ENCODE measurements at regions not wholly inside any gene's neighbourhood (a gene's known extent, or its start where the extent isn't known, plus 50 kb on each side); places are given as distances from the start of the nearest gene placed in this dataset.
A peak's percentile ranks its signal among the peaks of the same experiment; 100 is the strongest.

GRCh38 chr14:71333705-71334104, 426.4 kb downstream of the PCNX1 start:
- no peaks in the 10 kb centered on the region for H3K27me3 Mint-ChIP-seq
- no peak overlapping the region for H3K4me3 Mint-ChIP-seq
- peaks cover 56% of the 10 kb centered on the region for H3K36me3 Mint-ChIP-seq
- H3K9me3 Mint-ChIP-seq = peaks cover 13% of the 10 kb centered on the region
- no peak overlapping the region for H3K27ac Mint-ChIP-seq
- peaks cover 45% of the 10 kb centered on the region for H3K4me1 Mint-ChIP-seq
- DNase-seq = no peak

GRCh38 chr14:71336489-71337192, 429.4 kb downstream of the PCNX1 start:
- no peaks in the 10 kb centered on the region for H3K27me3 Mint-ChIP-seq
- no peak for DNase-seq
- peaks cover 31% of the 10 kb centered on the region for H3K4me1 Mint-ChIP-seq
- H3K9me3 Mint-ChIP-seq = peaks cover 10% of the 10 kb centered on the region
- no peak overlapping the region for H3K27ac Mint-ChIP-seq
- H3K36me3 Mint-ChIP-seq = peaks cover 45% of the 10 kb centered on the region
- H3K4me3 Mint-ChIP-seq = no peak overlapping the region

GRCh38 chr14:71338153-71338552, 430.9 kb downstream of the PCNX1 start:
- no peak for DNase-seq
- Mint-ChIP-seq H3K4me3 (no peak overlapping the region), H3K36me3 (peaks cover 40% of the 10 kb centered on the region), H3K27me3 (no peaks in the 10 kb centered on the region), H3K4me1 (peaks cover 20% of the 10 kb centered on the region), H3K9me3 (peaks cover 10% of the 10 kb centered on the region), H3K27ac (no peak overlapping the region)

GRCh38 chr14:71339650-71340415, 432.6 kb downstream of the PCNX1 start:
- H3K27me3 Mint-ChIP-seq = no peaks in the 10 kb centered on the region
- peaks cover 10% of the 10 kb centered on the region for H3K9me3 Mint-ChIP-seq
- peaks cover 18% of the 10 kb centered on the region for H3K4me1 Mint-ChIP-seq
- peaks cover 28% of the 10 kb centered on the region for H3K36me3 Mint-ChIP-seq
- no peak overlapping the region for H3K4me3 Mint-ChIP-seq
- DNase-seq = no peak
- no peak overlapping the region for H3K27ac Mint-ChIP-seq

GRCh38 chr14:71341156-71341555, 433.9 kb downstream of the PCNX1 start:
- H3K9me3 Mint-ChIP-seq = peaks cover 10% of the 10 kb centered on the region
- DNase-seq = no peak
- H3K27ac Mint-ChIP-seq = no peak overlapping the region
- H3K4me1 Mint-ChIP-seq = peaks cover 18% of the 10 kb centered on the region
- no peaks in the 10 kb centered on the region for H3K27me3 Mint-ChIP-seq
- H3K36me3 Mint-ChIP-seq = peaks cover 27% of the 10 kb centered on the region
- no peak overlapping the region for H3K4me3 Mint-ChIP-seq

GRCh38 chr14:71343724-71344123, 436.5 kb downstream of the PCNX1 start:
- H3K9me3 Mint-ChIP-seq = no peaks in the 10 kb centered on the region
- no peak overlapping the region for H3K4me3 Mint-ChIP-seq
- no peak for DNase-seq
- H3K27me3 Mint-ChIP-seq = no peaks in the 10 kb centered on the region
- H3K4me1 Mint-ChIP-seq = peaks cover 27% of the 10 kb centered on the region
- peaks cover 24% of the 10 kb centered on the region for H3K36me3 Mint-ChIP-seq
- no peak overlapping the region for H3K27ac Mint-ChIP-seq

GRCh38 chr14:71344506-71344905, 437.2 kb downstream of the PCNX1 start:
- no peak overlapping the region for H3K4me3 Mint-ChIP-seq
- peaks cover 35% of the 10 kb centered on the region for H3K4me1 Mint-ChIP-seq
- no peaks in the 10 kb centered on the region for H3K27me3 Mint-ChIP-seq
- H3K27ac Mint-ChIP-seq = no peak overlapping the region
- no peak for DNase-seq
- H3K9me3 Mint-ChIP-seq = no peaks in the 10 kb centered on the region
- H3K36me3 Mint-ChIP-seq = peaks cover 23% of the 10 kb centered on the region

- DNase-seq = no peak
- H3K9me3 Mint-ChIP-seq = no peaks in the 10 kb centered on the region
- H3K27ac Mint-ChIP-seq = no peak overlapping the region
- peaks cover 37% of the 10 kb centered on the region for H3K4me1 Mint-ChIP-seq
- H3K36me3 Mint-ChIP-seq = peaks cover 38% of the 10 kb centered on the region
- no peaks in the 10 kb centered on the region for H3K27me3 Mint-ChIP-seq
- no peak overlapping the region for H3K4me3 Mint-ChIP-seq
Observed at GRCh38 chr14:71346685-71347084, 439.4 kb downstream of the PCNX1 start.

GRCh38 chr14:71348394-71348793, 441.1 kb downstream of the PCNX1 start:
- H3K36me3 Mint-ChIP-seq = peaks cover 50% of the 10 kb centered on the region

GRCh38 chr14:71348817-71349216, 441.6 kb downstream of the PCNX1 start:
- DNase-seq = no peak
- Mint-ChIP-seq H3K9me3 (peaks cover 7% of the 10 kb centered on the region), H3K4me3 (no peak overlapping the region), H3K4me1 (peaks cover 29% of the 10 kb centered on the region), H3K36me3 (peaks cover 52% of the 10 kb centered on the region), H3K27ac (no peak overlapping the region), H3K27me3 (no peaks in the 10 kb centered on the region)

More at GRCh38 chr14:71348394-71348793, 441.1 kb downstream of the PCNX1 start:
- peaks cover 6% of the 10 kb centered on the region for H3K9me3 Mint-ChIP-seq
- H3K27me3 Mint-ChIP-seq = no peaks in the 10 kb centered on the region
- no peak for DNase-seq
- no peak overlapping the region for H3K27ac Mint-ChIP-seq
- H3K4me1 Mint-ChIP-seq = peaks cover 33% of the 10 kb centered on the region
- H3K4me3 Mint-ChIP-seq = no peak overlapping the region

- Mint-ChIP-seq H3K36me3 (peaks cover 56% of the 10 kb centered on the region), H3K4me1 (peaks cover 26% of the 10 kb centered on the region), H3K27me3 (no peaks in the 10 kb centered on the region), H3K27ac (no peak overlapping the region), H3K9me3 (peaks cover 15% of the 10 kb centered on the region), H3K4me3 (no peak overlapping the region)
- DNase-seq = no peak
Observed at GRCh38 chr14:71354142-71354541, 446.9 kb downstream of the PCNX1 start.

- Mint-ChIP-seq H3K4me1 (peaks cover 22% of the 10 kb centered on the region), H3K4me3 (no peak overlapping the region), H3K27ac (no peak overlapping the region), H3K27me3 (no peaks in the 10 kb centered on the region), H3K36me3 (peaks cover 57% of the 10 kb centered on the region), H3K9me3 (peaks cover 19% of the 10 kb centered on the region)
- no peak for DNase-seq
Observed at GRCh38 chr14:71354801-71355200, 447.5 kb downstream of the PCNX1 start.

- DNase-seq = no peak
- H3K4me3 Mint-ChIP-seq = no peak overlapping the region
- no peaks in the 10 kb centered on the region for H3K27me3 Mint-ChIP-seq
- H3K36me3 Mint-ChIP-seq = peaks cover 58% of the 10 kb centered on the region
- H3K4me1 Mint-ChIP-seq = peaks cover 24% of the 10 kb centered on the region
- no peak overlapping the region for H3K27ac Mint-ChIP-seq
- peaks cover 22% of the 10 kb centered on the region for H3K9me3 Mint-ChIP-seq
Observed at GRCh38 chr14:71355324-71356201, 448.3 kb downstream of the PCNX1 start.

GRCh38 chr14:71358209-71358931, 451.1 kb downstream of the PCNX1 start:
- H3K27me3 Mint-ChIP-seq = no peaks in the 10 kb centered on the region
- no peak for DNase-seq
- peaks cover 39% of the 10 kb centered on the region for H3K4me1 Mint-ChIP-seq
- peaks cover 47% of the 10 kb centered on the region for H3K36me3 Mint-ChIP-seq
- H3K9me3 Mint-ChIP-seq = peaks cover 21% of the 10 kb centered on the region
- no peak overlapping the region for H3K4me3 Mint-ChIP-seq
- H3K27ac Mint-ChIP-seq = peak overlapping the region; percentile 16

Data from activated naive CD8-positive, alpha-beta T cell treated with anti-CD3 and anti-CD28 coated beads for 36 hours (primary cell).